ENCODE measurements at regions not wholly inside any gene's neighbourhood (a gene's known extent, or its start where the extent isn't known, plus 50 kb on each side); places are given as distances from the start of the nearest gene placed in this dataset.

GRCh38 chr5:171555160-171555559 lies 135.7 kb downstream of the FGF18 start:
- Histone ChIP-seq H3K23ac (ENCODE audit: low read depth, low read length) (no peak overlapping the region), H3K4me1 (ENCODE audit: control insufficient read depth, insufficient read depth, low read length) (no peaks in the 10 kb centered on the region), H3K9me1 (ENCODE audit: insufficient read depth, low read length) (no peaks in the 10 kb centered on the region), H2AFZ (replicated peaks; ENCODE audit: low read length, poor library complexity) (no peak overlapping the region), H3K9me3 (ENCODE audit: control insufficient read depth, insufficient read depth, low read length) (0 out of 2 replicates have a peak, but pooled peaks cover 6% of the 10 kb centered on the region), H2AK5ac (ENCODE audit: low read depth, low read length) (no peak overlapping the region), H3K18ac (ENCODE audit: low read depth, low read length) (no peak overlapping the region), H3K14ac (replicated peaks; ENCODE audit: low read depth, low read length) (no peak overlapping the region), H3K56ac (ENCODE audit: extremely low read depth, insufficient read depth, low read length) (no peak overlapping the region), H2BK5ac (ENCODE audit: low read depth, low read length, poor library complexity, severe bottlenecking) (no peak overlapping the region), H3K27ac (ENCODE audit: insufficient read depth, low read length) (no peak overlapping the region), H4K91ac (ENCODE audit: insufficient read depth, low read depth, low read length) (no peak overlapping the region), H2BK20ac (ENCODE audit: low read depth, low read length) (no peak overlapping the region), H3K9ac (ENCODE audit: low read depth, low read length) (no peak overlapping the region), H3K4me3 (ENCODE audit: insufficient read depth, low read depth, low read length) (no peak overlapping the region), H3K4ac (ENCODE audit: low read depth, low read length) (no peak overlapping the region), H3K79me1 (ENCODE audit: low read depth in 1 of 2, low read length in 2 of 2) (no peaks in the 10 kb centered on the region), H4K5ac (ENCODE audit: low read depth, low read length) (no peak overlapping the region), H3K4me2 (ENCODE audit: low read depth, low read length) (no peak overlapping the region), H4K20me1 (ENCODE audit: insufficient read depth, low read length) (no peaks in the 10 kb centered on the region), H4K8ac (ENCODE audit: low read depth in 2 of 2, low read length in 2 of 2) (no peak overlapping the region), H3K27me3 (ENCODE audit: control insufficient read depth, insufficient read depth, low read length) (peaks cover 16% of the 10 kb centered on the region), H2BK15ac (ENCODE audit: low read depth, low read length) (no peak overlapping the region), H2BK120ac (ENCODE audit: low read depth, low read length) (no peak overlapping the region), H2AK9ac (replicated peaks; ENCODE audit: low read depth, low read length, poor library complexity) (no peak overlapping the region), H3K36me3 (ENCODE audit: control insufficient read depth, insufficient read depth, low read length) (no peaks in the 10 kb centered on the region)
- 83% methylated on average over 1 of the region's 6 CpGs; no CpG with 5 or more reads in 1 of the 2 experiments for WGBS, 2 experiments (ENCODE audit: extremely low coverage in 2 of 2, insufficient read length in 1 of 2)
- ATAC-seq (ENCODE audit: low read depth) (no peak), DNase-seq (no peak)
- in situ Hi-C loops (cut with MboI; ENCODE audit: low sequenced_read_pairs) (no loop called here), intact Hi-C loops (cut with micrococcal nuclease) (no loop called here), dilution Hi-C loops (cut with HindIII; ENCODE audit: low sequenced_read_pairs, unreplicated experiment) (no loop called here)
- no peak for TF ChIP-seq NFE2L2 (IDR thresholded peaks at IDR 0.05; ENCODE audit: low read depth, low read length)
- no peak for TF ChIP-seq CTCF (conservative IDR thresholded peaks at IDR 0.05; ENCODE audit: low read depth, low read length)
- TF ChIP-seq CHD1 (IDR thresholded peaks at IDR 0.05; ENCODE audit: low read depth, low read length), result no peak
- CTCF ChIA-PET, result no interaction called here
- no TSS peak for BruUV-seq (replicated peaks)
- POLR2A ChIA-PET (ENCODE audit: unreplicated experiment), result no interaction called here
